PC-3 (cell line): ENCODE measurements at regions not wholly inside any gene's neighbourhood (a gene's known extent, or its start where the extent isn't known, plus 50 kb on each side); places are given as distances from the start of the nearest gene placed in this dataset.
A peak's percentile ranks its signal among the peaks of the same experiment; 100 is the strongest.

Source experiments
- ATAC-seq: fragments of 200-7000 bp; cut with Tn5 transposase; 2 replicates; pipeline ENCODE4 v1.9.1; 2020; ENCODE audit warnings: mild to moderate bottlenecking, moderate library complexity
- BruUV-seq: library from RNA; stranded (reverse); fragments of 400-500 nt; replicated peaks from 2 replicates; lab custom pipeline; 2021; lab: Mats Ljungman, UMichigan
- CTCF ChIA-PET: fragments of 300-600 bp; sonication (Branson Sonifier 250); formaldehyde crosslinking; loops from one replicate; lab custom pipeline; 2022; ENCODE audit warnings: antibody characterized with exemption; lab: Charles Lee
- POLR2A ChIA-PET: fragments of 300-600 bp; sonication (Branson Sonifier 250); formaldehyde crosslinking; loops from one replicate; lab custom pipeline; 2022; ENCODE audit warnings: antibody characterized with exemption; ENCODE audit not compliant: unreplicated experiment; lab: Charles Lee
- DNase-seq: peaks from one replicate; pipeline ENCODE4 v3.0.0-alpha.2; 2015
- H2AFZ ChIP-seq: fragments of 300-600 bp; sonication (generic); 2 replicates; pipeline ENCODE4 v1.6.0; 2016; ENCODE audit warnings: antibody characterized with exemption, low read length
- H3F3A ChIP-seq: fragments of 300-600 bp; sonication (generic); one replicate; pipeline ENCODE4 v1.6.0; 2017; ENCODE audit warnings: antibody characterized with exemption, low read length, control low read depth, mild to moderate bottlenecking; ENCODE audit not compliant: unreplicated experiment
- H3K27ac ChIP-seq: fragments of 300-600 bp; sonication (generic); 2 replicates; pipeline ENCODE4 v1.5.1; 2016; ENCODE audit warnings: mild to moderate bottlenecking, low read length
- H3K27me3 ChIP-seq: fragments of 300-600 bp; sonication (generic); 2 replicates; pipeline ENCODE4 v1.6.1; 2016; ENCODE audit warnings: low read length, mixed read lengths
- H3K36me3 ChIP-seq: fragments of 300-600 bp; sonication (generic); 2 replicates; pipeline ENCODE4 v1.6.1; 2016; ENCODE audit warnings: low read depth, mixed run types, low read length, mixed read lengths
- H3K4me1 ChIP-seq: fragments of 300-600 bp; sonication (generic); 2 replicates; pipeline ENCODE4 v1.5.1; 2016; ENCODE audit warnings: low read length; ENCODE audit not compliant: insufficient read depth
- H3K4me2 ChIP-seq: fragments of 300-600 bp; sonication (generic); 2 replicates; pipeline ENCODE4 v1.6.0; 2016; ENCODE audit warnings: low read length
- H3K4me3 ChIP-seq: fragments of 300-600 bp; sonication (generic); 2 replicates; pipeline ENCODE4 v1.5.1; 2016; ENCODE audit warnings: mild to moderate bottlenecking, low read length, mixed read lengths
- H3K79me2 ChIP-seq: fragments of 300-600 bp; sonication (generic); 2 replicates; pipeline ENCODE4 v1.6.1; 2017; ENCODE audit warnings: low read length, mixed read lengths
- H3K9ac ChIP-seq: fragments of 300-600 bp; sonication (generic); 2 replicates; pipeline ENCODE4 v1.6.0; 2016; ENCODE audit warnings: mild to moderate bottlenecking, low read length
- H3K9me2 ChIP-seq: fragments of 300-600 bp; sonication (generic); replicated peaks from 2 replicates; pipeline ENCODE4 v1.6.1; 2016; ENCODE audit warnings: mixed run types, low read length, mixed read lengths
- H3K9me3 ChIP-seq: fragments of 300-600 bp; sonication (generic); 2 replicates; pipeline ENCODE4 v1.6.1; 2016; ENCODE audit warnings: low read length, mixed read lengths
- H4K20me1 ChIP-seq: fragments of 300-600 bp; sonication (generic); 2 replicates; pipeline ENCODE4 v1.6.1; 2016; ENCODE audit warnings: low read length, mixed read lengths
- CTCF ChIP-seq: fragments of 300-600 bp; sonication (generic); conservative IDR thresholded peaks from 2 replicates; pipeline ENCODE4 v1.5.1; 2017; ENCODE audit warnings: antibody characterized with exemption, low read depth, mild to moderate bottlenecking, low read length
- EZH2 ChIP-seq: fragments of 300-600 bp; sonication (generic); IDR thresholded peaks from one replicate; pipeline ENCODE4 v1.6.1; 2017; ENCODE audit warnings: antibody characterized with exemption, mild to moderate bottlenecking, low read length; ENCODE audit not compliant: unreplicated experiment
- EZH2phosphoT487 ChIP-seq: fragments of 300-600 bp; sonication (generic); IDR thresholded peaks from 2 replicates; pipeline ENCODE4 v1.6.1; 2018; ENCODE audit warnings: mild to moderate bottlenecking, antibody characterized with exemption, low read length, borderline replicate concordance
- intact Hi-C: fragments of 100-400 bp; cut with micrococcal nuclease; formaldehyde crosslinking; loops from 2 replicates; pipeline ENCODE4 v1.9.0; 2023

- H3F3A ChIP-seq = no peaks in the 10 kb centered on the region
- no peak for ATAC-seq
- CTCF ChIA-PET = no interaction called here
Observed at GRCh38 chr9:20001058-20001457, 212.2 kb upstream of the SLC24A2 start.

DNA sequence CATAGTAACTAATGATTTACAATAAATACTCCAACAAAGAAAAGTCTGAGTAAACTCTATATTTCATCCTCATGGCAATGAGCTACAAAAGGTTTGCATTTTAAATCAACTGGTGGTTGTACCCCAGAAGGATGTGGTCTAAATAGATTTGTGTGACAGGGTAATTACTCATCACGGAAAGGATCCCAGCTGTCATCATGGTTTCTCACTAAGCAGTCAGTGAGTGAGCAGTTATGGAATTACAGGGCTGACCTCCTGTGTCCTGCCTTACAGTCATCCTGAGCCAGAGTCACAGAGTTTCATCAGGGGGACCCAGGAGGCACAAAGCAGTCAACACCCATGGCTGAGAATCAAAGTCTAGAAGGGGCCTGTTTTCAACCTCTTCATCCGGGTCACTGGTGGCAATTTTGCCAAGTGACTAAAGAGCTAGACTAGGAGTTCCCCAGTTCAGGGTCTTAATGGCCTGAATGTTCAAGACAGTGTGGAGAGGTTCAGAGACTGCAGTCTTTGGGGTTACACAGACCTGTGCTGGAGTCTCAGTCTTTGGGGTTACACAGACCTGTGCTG is 210.7 kb upstream of the SLC24A2 start:
- no peaks in the 10 kb centered on the region for H3F3A ChIP-seq
- BruUV-seq = no TSS peak
- POLR2A ChIA-PET = no interaction called here
- no peaks in the 10 kb centered on the region for H3K79me2 ChIP-seq
- no peak overlapping the region for H2AFZ ChIP-seq
- no peak overlapping the region for H3K4me3 ChIP-seq
- CTCF ChIA-PET = no interaction called here
- H3K27me3 ChIP-seq = no peaks in the 10 kb centered on the region
- H3K27ac ChIP-seq = peak overlapping the region; percentile 97
- H3K9me3 ChIP-seq = no peaks in the 10 kb centered on the region
- peak; percentile 98 for ATAC-seq
- H3K9me2 ChIP-seq = no peaks in the 10 kb centered on the region
- intact Hi-C loops = no loop called here
- TF ChIP-seq EZH2 = no peak
- no peak for TF ChIP-seq EZH2phosphoT487
- TF ChIP-seq CTCF = no peak
- DNase-seq = peak; percentile 93
- peak overlapping the region; percentile 59 for H3K9ac ChIP-seq
- no peaks in the 10 kb centered on the region for H3K36me3 ChIP-seq
- peaks cover 29% of the 10 kb centered on the region for H3K4me1 ChIP-seq
- H4K20me1 ChIP-seq = no peaks in the 10 kb centered on the region
- peak overlapping the region; percentile 59 for H3K4me2 ChIP-seq

More at GRCh38 chr9:20001058-20001457, 212.2 kb upstream of the SLC24A2 start:
- Histone ChIP-seq H3K4me1 (peaks cover 27% of the 10 kb centered on the region), H3K9me3 (no peaks in the 10 kb centered on the region), H3K27me3 (no peaks in the 10 kb centered on the region), H3K9me2 (no peaks in the 10 kb centered on the region), H3K79me2 (no peaks in the 10 kb centered on the region), H3K4me2 (no peak overlapping the region), H4K20me1 (no peaks in the 10 kb centered on the region), H3K4me3 (no peak overlapping the region), H2AFZ (no peak overlapping the region), H3K36me3 (no peaks in the 10 kb centered on the region), H3K9ac (no peak overlapping the region), H3K27ac (no peak overlapping the region)
- BruUV-seq = no TSS peak
- POLR2A ChIA-PET = no interaction called here
- intact Hi-C loops = no loop called here
- DNase-seq = no peak
- TF ChIP-seq EZH2 (no peak), CTCF (no peak), EZH2phosphoT487 (no peak)

- no TSS peak for BruUV-seq
- ChIA-PET POLR2A (no interaction called here), CTCF (no interaction called here)
- no peak for TF ChIP-seq CTCF
- TF ChIP-seq EZH2 = no peak
- no peak for TF ChIP-seq EZH2phosphoT487
- Histone ChIP-seq H3K36me3 (no peaks in the 10 kb centered on the region), H3K4me3 (no peak overlapping the region), H3K9me2 (no peaks in the 10 kb centered on the region), H3K4me2 (peak overlapping the region; percentile 59), H3K4me1 (peaks cover 35% of the 10 kb centered on the region), H4K20me1 (no peaks in the 10 kb centered on the region), H2AFZ (peak overlapping the region; percentile 33; the same call in 1 of the 2 replicates), H3K27me3 (no peaks in the 10 kb centered on the region), H3F3A (no peaks in the 10 kb centered on the region), H3K9ac (peak overlapping the region; percentile 59), H3K9me3 (no peaks in the 10 kb centered on the region), H3K27ac (peak overlapping the region; percentile 97), H3K79me2 (no peaks in the 10 kb centered on the region)
- ATAC-seq (peak; percentile 34), DNase-seq (peak; percentile 54)
- intact Hi-C loops = no loop called here
Observed at GRCh38 chr9:19998823-19999455, 210.1 kb upstream of the SLC24A2 start.
